HAP-1 (cell line): ENCODE measurements at regions not wholly inside any gene's neighbourhood (a gene's known extent, or its start where the extent isn't known, plus 50 kb on each side); places are given as distances from the start of the nearest gene placed in this dataset.

Experiments
- DNase-seq, 2 experiments: peaks; one replicate each; pipeline ENCODE4 v3.0.0-alpha.2; 2016 to 2020; ENCODE audit warnings: low spot score in 2 of 2
- H3K27me3 ChIP-seq: fragments of 250-450 bp; sonication (Bioruptor Pico); 2 replicates; pipeline ENCODE4 v1.5.1; 2020; ENCODE audit warnings: low read depth, mild to moderate bottlenecking, moderate library complexity
- H3K36me3 ChIP-seq: fragments of 250-450 bp; sonication (Bioruptor Pico); replicated peaks from 2 replicates; pipeline ENCODE4 v1.5.1; 2020; ENCODE audit warnings: mild to moderate bottlenecking
- H3K4me1 ChIP-seq: fragments of 250-450 bp; sonication (Bioruptor Pico); 2 replicates; pipeline ENCODE4 v1.5.1; 2020; ENCODE audit warnings: mild to moderate bottlenecking
- H3K4me3 ChIP-seq: fragments of 250-450 bp; sonication (Bioruptor Pico); 2 replicates; pipeline ENCODE4 v1.5.1; 2020; ENCODE audit warnings: mild to moderate bottlenecking, moderate library complexity
- H3K9me3 ChIP-seq: fragments of 250-450 bp; sonication (Bioruptor Pico); 2 replicates; pipeline ENCODE4 v1.5.1; 2020; ENCODE audit warnings: mild to moderate bottlenecking, moderate library complexity
- in situ Hi-C: fragments of 300-500 bp; cut with MboI; formaldehyde crosslinking; loops from 3 replicates; pipeline ENCODE4 v1.14.3; 2020; ENCODE audit warnings: low sequenced_read_pairs, inconsistent platforms, mixed read lengths

- in situ Hi-C loops = no loop called here
- H3K4me3 ChIP-seq = no peak overlapping the region
- no peaks in the 10 kb centered on the region for H3K4me1 ChIP-seq
- DNase-seq = no peak
- H3K9me3 ChIP-seq = no peaks in the 10 kb centered on the region
- no peaks in the 10 kb centered on the region for H3K36me3 ChIP-seq
- H3K27me3 ChIP-seq = 0 out of 2 replicates have a peak, but pooled peaks cover 3% of the 10 kb centered on the region
These were observed 122.8 kb upstream of the MAP3K1 start for GRCh38 chr5:56692359-56693219.

- DNase-seq = no peak
- H3K4me1 ChIP-seq = no peaks in the 10 kb centered on the region
- H3K27me3 ChIP-seq = 0 out of 2 replicates have a peak, but pooled peaks cover 3% of the 10 kb centered on the region
- H3K9me3 ChIP-seq = no peaks in the 10 kb centered on the region
- H3K4me3 ChIP-seq = no peak overlapping the region
- in situ Hi-C loops = no loop called here
- no peaks in the 10 kb centered on the region for H3K36me3 ChIP-seq
These were observed 126.9 kb upstream of the MAP3K1 start for GRCh38 chr5:56688402-56688801.

- no peaks in the 10 kb centered on the region for H3K27me3 ChIP-seq
- no peak for DNase-seq
- H3K4me3 ChIP-seq = no peak overlapping the region
- in situ Hi-C loops = no loop called here
- H3K4me1 ChIP-seq = no peaks in the 10 kb centered on the region
- no peaks in the 10 kb centered on the region for H3K9me3 ChIP-seq
- no peaks in the 10 kb centered on the region for H3K36me3 ChIP-seq
These were observed 128.8 kb upstream of the MAP3K1 start for GRCh38 chr5:56686337-56687195.

GRCh38 chr5:56685503-56686217, 129.7 kb upstream of the MAP3K1 start:
- Histone ChIP-seq H3K27me3 (no peaks in the 10 kb centered on the region), H3K9me3 (no peaks in the 10 kb centered on the region), H3K4me3 (no peak overlapping the region), H3K4me1 (no peaks in the 10 kb centered on the region), H3K36me3 (no peaks in the 10 kb centered on the region)
- in situ Hi-C loops = no loop called here
- no peak for DNase-seq

- Histone ChIP-seq H3K9me3 (no peaks in the 10 kb centered on the region), H3K4me1 (no peaks in the 10 kb centered on the region)
These were observed 131.2 kb upstream of the MAP3K1 start for GRCh38 chr5:56684159-56684558.

GRCh38 chr5:56683733-56684132, 131.6 kb upstream of the MAP3K1 start:
- H3K4me3 ChIP-seq = no peak overlapping the region
- H3K27me3 ChIP-seq = no peaks in the 10 kb centered on the region
- in situ Hi-C loops = no loop called here
- H3K36me3 ChIP-seq = no peaks in the 10 kb centered on the region
- DNase-seq = no peak
- H3K9me3 ChIP-seq = no peaks in the 10 kb centered on the region
- no peaks in the 10 kb centered on the region for H3K4me1 ChIP-seq

More at GRCh38 chr5:56684159-56684558, 131.2 kb upstream of the MAP3K1 start:
- H3K27me3 ChIP-seq = no peaks in the 10 kb centered on the region
- in situ Hi-C loops = no loop called here
- DNase-seq = no peak
- H3K4me3 ChIP-seq = no peak overlapping the region
- no peaks in the 10 kb centered on the region for H3K36me3 ChIP-seq

GRCh38 chr5:56683281-56683680, 132.1 kb upstream of the MAP3K1 start:
- in situ Hi-C loops = no loop called here
- DNase-seq = no peak
- no peaks in the 10 kb centered on the region for H3K9me3 ChIP-seq
- no peaks in the 10 kb centered on the region for H3K27me3 ChIP-seq
- no peaks in the 10 kb centered on the region for H3K4me1 ChIP-seq
- no peak overlapping the region for H3K4me3 ChIP-seq
- H3K36me3 ChIP-seq = no peaks in the 10 kb centered on the region

GRCh38 chr5:56681346-56681745, 134.0 kb upstream of the MAP3K1 start:
- Histone ChIP-seq H3K4me3 (no peak overlapping the region), H3K36me3 (no peaks in the 10 kb centered on the region), H3K4me1 (no peaks in the 10 kb centered on the region), H3K27me3 (no peaks in the 10 kb centered on the region), H3K9me3 (no peaks in the 10 kb centered on the region)
- DNase-seq = no peak
- in situ Hi-C loops = no loop called here

- Histone ChIP-seq H3K9me3 (no peaks in the 10 kb centered on the region), H3K36me3 (no peaks in the 10 kb centered on the region), H3K27me3 (no peaks in the 10 kb centered on the region), H3K4me3 (no peak overlapping the region), H3K4me1 (no peaks in the 10 kb centered on the region)
- no peak for DNase-seq
- in situ Hi-C loops = no loop called here
These were observed 134.6 kb upstream of the MAP3K1 start for GRCh38 chr5:56680731-56681130.

- Histone ChIP-seq H3K4me1 (no peaks in the 10 kb centered on the region), H3K9me3 (no peaks in the 10 kb centered on the region), H3K4me3 (no peak overlapping the region), H3K27me3 (no peaks in the 10 kb centered on the region), H3K36me3 (no peaks in the 10 kb centered on the region)
- no peak for DNase-seq
- in situ Hi-C loops = no loop called here
These were observed 137.6 kb upstream of the MAP3K1 start for GRCh38 chr5:56677690-56678305.

GRCh38 chr5:56676091-56676768, 139.1 kb upstream of the MAP3K1 start:
- Histone ChIP-seq H3K36me3 (no peaks in the 10 kb centered on the region), H3K9me3 (no peaks in the 10 kb centered on the region), H3K27me3 (no peaks in the 10 kb centered on the region), H3K4me3 (no peak overlapping the region), H3K4me1 (no peaks in the 10 kb centered on the region)
- DNase-seq = no peak
- in situ Hi-C loops = no loop called here

- H3K4me1 ChIP-seq = peaks cover 5% of the 10 kb centered on the region
- in situ Hi-C loops = no loop called here
- DNase-seq = no peak
These were observed 140.9 kb upstream of the MAP3K1 start for GRCh38 chr5:56674441-56674840.

GRCh38 chr5:56673171-56673570, 142.2 kb upstream of the MAP3K1 start:
- in situ Hi-C loops = no loop called here
- no peak for DNase-seq
- H3K36me3 ChIP-seq = no peaks in the 10 kb centered on the region
- no peak overlapping the region for H3K4me3 ChIP-seq
- H3K4me1 ChIP-seq = peaks cover 5% of the 10 kb centered on the region
- no peaks in the 10 kb centered on the region for H3K9me3 ChIP-seq
- H3K27me3 ChIP-seq = no peaks in the 10 kb centered on the region

More at GRCh38 chr5:56674441-56674840, 140.9 kb upstream of the MAP3K1 start:
- H3K27me3 ChIP-seq = no peaks in the 10 kb centered on the region
- no peak overlapping the region for H3K4me3 ChIP-seq
- H3K36me3 ChIP-seq = no peaks in the 10 kb centered on the region
- no peaks in the 10 kb centered on the region for H3K9me3 ChIP-seq
